HCT116 (cell line): ENCODE measurements at regions not wholly inside any gene's neighbourhood (a gene's known extent, or its start where the extent isn't known, plus 50 kb on each side); places are given as distances from the start of the nearest gene placed in this dataset.

ENCODE experiments used
- JUND ChIP-seq: IDR thresholded peaks from 2 replicates; pipeline ENCODE4 v1.6.1; 2012
- TF ChIP-seq, protein P1 (sequence below), 3 experiments: fragments of 200-600 bp in 1 of 3; sonication (generic) in 1 of 3; IDR thresholded peaks in 2 of 3; conservative IDR thresholded peaks in 1 of 3; 2 replicates each; pipeline ENCODE4 v1.5.1; 2012 to 2017; ENCODE audit warnings: low read depth in 2 of 3, low read length in 2 of 3, antibody characterized with exemption in 1 of 3, borderline replicate concordance in 1 of 3, control low read depth in 1 of 3, mild to moderate bottlenecking in 1 of 3, mixed read lengths in 1 of 3, mixed run types in 1 of 3, moderate library complexity in 1 of 3; ENCODE audit not compliant: insufficient read depth in 1 of 3

DNA sequence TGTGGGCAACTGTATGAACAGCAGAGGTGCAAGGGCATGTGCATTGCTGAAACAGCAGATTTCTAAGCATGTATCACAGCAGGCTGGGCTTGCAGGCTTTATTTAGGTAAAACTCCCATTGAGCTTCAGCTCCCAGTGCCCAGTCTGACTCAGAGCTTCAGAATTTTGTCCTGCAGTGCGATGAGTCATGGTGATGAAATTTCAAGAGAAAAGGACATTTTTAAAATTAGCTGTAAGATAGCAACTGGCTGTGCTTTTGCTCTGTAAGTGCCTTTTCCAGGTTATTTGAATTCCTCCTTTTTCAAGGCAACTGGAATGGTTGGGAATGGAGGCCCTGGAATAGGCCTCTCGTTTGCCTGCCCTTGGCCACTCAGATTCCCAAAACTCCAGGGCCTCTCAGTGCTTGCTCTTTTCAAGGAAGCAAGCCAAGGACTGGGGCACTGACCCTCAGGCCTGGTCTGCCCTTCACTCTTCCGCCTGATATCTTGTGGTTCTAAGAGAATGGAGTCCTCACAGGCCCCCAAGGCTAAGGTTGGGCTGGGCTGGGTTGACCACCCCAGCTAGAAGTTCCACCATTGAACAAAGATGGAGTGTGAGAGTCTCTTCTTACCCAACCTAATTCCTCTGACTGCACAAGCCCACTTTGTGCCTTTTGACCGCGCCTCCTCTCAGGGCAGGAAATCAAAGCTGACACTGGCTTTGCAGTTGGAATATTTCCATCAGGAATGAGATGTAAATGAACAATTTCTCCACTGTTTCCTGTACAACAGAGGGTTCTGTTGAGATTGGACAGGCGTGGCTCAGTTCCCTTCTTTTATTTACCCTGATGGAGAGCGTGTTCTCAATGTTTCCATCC lies 59.5 kb upstream of the PRSS23 start:
- TF ChIP-seq, protein P1, sequence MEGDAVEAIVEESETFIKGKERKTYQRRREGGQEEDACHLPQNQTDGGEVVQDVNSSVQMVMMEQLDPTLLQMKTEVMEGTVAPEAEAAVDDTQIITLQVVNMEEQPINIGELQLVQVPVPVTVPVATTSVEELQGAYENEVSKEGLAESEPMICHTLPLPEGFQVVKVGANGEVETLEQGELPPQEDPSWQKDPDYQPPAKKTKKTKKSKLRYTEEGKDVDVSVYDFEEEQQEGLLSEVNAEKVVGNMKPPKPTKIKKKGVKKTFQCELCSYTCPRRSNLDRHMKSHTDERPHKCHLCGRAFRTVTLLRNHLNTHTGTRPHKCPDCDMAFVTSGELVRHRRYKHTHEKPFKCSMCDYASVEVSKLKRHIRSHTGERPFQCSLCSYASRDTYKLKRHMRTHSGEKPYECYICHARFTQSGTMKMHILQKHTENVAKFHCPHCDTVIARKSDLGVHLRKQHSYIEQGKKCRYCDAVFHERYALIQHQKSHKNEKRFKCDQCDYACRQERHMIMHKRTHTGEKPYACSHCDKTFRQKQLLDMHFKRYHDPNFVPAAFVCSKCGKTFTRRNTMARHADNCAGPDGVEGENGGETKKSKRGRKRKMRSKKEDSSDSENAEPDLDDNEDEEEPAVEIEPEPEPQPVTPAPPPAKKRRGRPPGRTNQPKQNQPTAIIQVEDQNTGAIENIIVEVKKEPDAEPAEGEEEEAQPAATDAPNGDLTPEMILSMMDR (IDR thresholded peaks at IDR 0.05 in 2 of 3, conservative IDR thresholded peaks at IDR 0.05 in 1 of 3; ENCODE audit: borderline replicate concordance in 1 of 3, insufficient read depth in 1 of 3, low read depth in 2 of 3, low read length in 2 of 3): no peak
- peak; percentile 99 for TF ChIP-seq JUND
